Neural cell (in vitro differentiated cells): ENCODE measurements at regions not wholly inside any gene's neighbourhood (a gene's known extent, or its start where the extent isn't known, plus 50 kb on each side); places are given as distances from the start of the nearest gene placed in this dataset.

ENCODE experiments used
- EP300 ChIP-seq: fragments of 450-650 bp; conservative IDR thresholded peaks from 2 replicates; pipeline ENCODE4 v1.6.1; 2014; ENCODE audit warnings: antibody characterized with exemption, mild to moderate bottlenecking, moderate library complexity; ENCODE audit not compliant: poor library complexity, severe bottlenecking
- EZH2 ChIP-seq: fragments of 200-600, 300-800 bp; shearing (Covaris generic), sonication (generic); IDR thresholded peaks from 2 replicates; pipeline ENCODE4 v1.6.1; 2014; ENCODE audit warnings: antibody characterized with exemption, low read length, borderline replicate concordance, mild to moderate bottlenecking; ENCODE audit not compliant: insufficient read depth, poor library complexity, severe bottlenecking
- MXI1 ChIP-seq: fragments of 450-650 bp; conservative IDR thresholded peaks from 2 replicates; pipeline ENCODE4 v1.6.1; 2014; ENCODE audit warnings: antibody characterized with exemption, mild to moderate bottlenecking; ENCODE audit not compliant: poor library complexity, severe bottlenecking
- POLR2AphosphoS5 ChIP-seq: IDR thresholded peaks from 2 replicates; pipeline ENCODE4 v1.6.1; 2012
- RAD21 ChIP-seq: fragments of 450-650 bp; conservative IDR thresholded peaks from 2 replicates; pipeline ENCODE4 v1.6.1; 2014; ENCODE audit warnings: antibody characterized with exemption, mild to moderate bottlenecking, moderate library complexity
- REST ChIP-seq: IDR thresholded peaks from 2 replicates; pipeline ENCODE4 v1.6.1; 2012; ENCODE audit warnings: borderline replicate concordance
- SMC3 ChIP-seq: fragments of 450-650 bp; conservative IDR thresholded peaks from 2 replicates; pipeline ENCODE4 v1.6.1; 2014; ENCODE audit warnings: antibody characterized with exemption, mild to moderate bottlenecking, moderate library complexity; ENCODE audit not compliant: poor library complexity
- TAF1 ChIP-seq: IDR thresholded peaks from 2 replicates; pipeline ENCODE4 v1.6.1; 2012; ENCODE audit warnings: low read depth
- TF ChIP-seq, protein P1 (sequence below): fragments of 450-650 bp; IDR thresholded peaks from 2 replicates; pipeline ENCODE4 v1.5.1; 2014; ENCODE audit warnings: antibody characterized with exemption, mild to moderate bottlenecking, moderate library complexity; ENCODE audit not compliant: poor library complexity, severe bottlenecking

GRCh38 chr11:95486979-95487378 is 256.0 kb upstream of the SESN3 start:
- TF ChIP-seq RAD21 = no peak
- TF ChIP-seq, protein P1, sequence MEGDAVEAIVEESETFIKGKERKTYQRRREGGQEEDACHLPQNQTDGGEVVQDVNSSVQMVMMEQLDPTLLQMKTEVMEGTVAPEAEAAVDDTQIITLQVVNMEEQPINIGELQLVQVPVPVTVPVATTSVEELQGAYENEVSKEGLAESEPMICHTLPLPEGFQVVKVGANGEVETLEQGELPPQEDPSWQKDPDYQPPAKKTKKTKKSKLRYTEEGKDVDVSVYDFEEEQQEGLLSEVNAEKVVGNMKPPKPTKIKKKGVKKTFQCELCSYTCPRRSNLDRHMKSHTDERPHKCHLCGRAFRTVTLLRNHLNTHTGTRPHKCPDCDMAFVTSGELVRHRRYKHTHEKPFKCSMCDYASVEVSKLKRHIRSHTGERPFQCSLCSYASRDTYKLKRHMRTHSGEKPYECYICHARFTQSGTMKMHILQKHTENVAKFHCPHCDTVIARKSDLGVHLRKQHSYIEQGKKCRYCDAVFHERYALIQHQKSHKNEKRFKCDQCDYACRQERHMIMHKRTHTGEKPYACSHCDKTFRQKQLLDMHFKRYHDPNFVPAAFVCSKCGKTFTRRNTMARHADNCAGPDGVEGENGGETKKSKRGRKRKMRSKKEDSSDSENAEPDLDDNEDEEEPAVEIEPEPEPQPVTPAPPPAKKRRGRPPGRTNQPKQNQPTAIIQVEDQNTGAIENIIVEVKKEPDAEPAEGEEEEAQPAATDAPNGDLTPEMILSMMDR = no peak
- TF ChIP-seq MXI1 = no peak
- TF ChIP-seq REST = no peak
- TF ChIP-seq POLR2AphosphoS5 = no peak
- TF ChIP-seq EZH2 = no peak
- no peak for TF ChIP-seq TAF1
- TF ChIP-seq EP300 = no peak
- no peak for TF ChIP-seq SMC3
